Stimulated activated CD4-positive, alpha-beta T cell treated with anti-CD3 and anti-CD28 coated beads, Interleukin-12 subunit alpha, Interleukin-12 subunit beta, amount 100 ng/mL, for 24 hours (primary cell): ENCODE measurements at regions not wholly inside any gene's neighbourhood (a gene's known extent, or its start where the extent isn't known, plus 50 kb on each side); places are given as distances from the start of the nearest gene placed in this dataset.

Source experiments
- DNase-seq, 2 experiments: peaks; one replicate each; pipeline ENCODE4 v3.0.0-alpha.2; 2020; ENCODE audit warnings: low read depth in 2 of 2

DNA sequence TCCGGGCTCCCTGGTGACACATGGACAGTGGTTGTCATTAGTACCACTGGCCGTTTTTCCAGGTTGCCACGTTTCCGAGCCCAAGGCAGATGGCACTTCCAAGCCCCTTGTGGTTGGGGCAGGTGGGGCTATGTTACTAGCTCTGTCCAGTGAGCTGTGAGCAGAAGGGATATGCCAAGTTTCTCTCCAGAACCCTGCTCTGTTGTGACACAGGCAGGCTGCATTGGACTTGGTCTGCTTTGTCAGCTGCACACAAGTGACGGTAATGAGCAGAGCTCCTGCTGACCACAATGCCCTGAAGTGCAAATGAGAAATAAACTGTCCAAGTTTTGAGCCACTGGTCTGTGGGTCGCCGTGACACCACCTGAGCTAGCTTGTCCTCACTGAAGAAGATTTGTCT, 118.8 kb downstream of the GYPC start:
- DNase-seq: no peak

DNA sequence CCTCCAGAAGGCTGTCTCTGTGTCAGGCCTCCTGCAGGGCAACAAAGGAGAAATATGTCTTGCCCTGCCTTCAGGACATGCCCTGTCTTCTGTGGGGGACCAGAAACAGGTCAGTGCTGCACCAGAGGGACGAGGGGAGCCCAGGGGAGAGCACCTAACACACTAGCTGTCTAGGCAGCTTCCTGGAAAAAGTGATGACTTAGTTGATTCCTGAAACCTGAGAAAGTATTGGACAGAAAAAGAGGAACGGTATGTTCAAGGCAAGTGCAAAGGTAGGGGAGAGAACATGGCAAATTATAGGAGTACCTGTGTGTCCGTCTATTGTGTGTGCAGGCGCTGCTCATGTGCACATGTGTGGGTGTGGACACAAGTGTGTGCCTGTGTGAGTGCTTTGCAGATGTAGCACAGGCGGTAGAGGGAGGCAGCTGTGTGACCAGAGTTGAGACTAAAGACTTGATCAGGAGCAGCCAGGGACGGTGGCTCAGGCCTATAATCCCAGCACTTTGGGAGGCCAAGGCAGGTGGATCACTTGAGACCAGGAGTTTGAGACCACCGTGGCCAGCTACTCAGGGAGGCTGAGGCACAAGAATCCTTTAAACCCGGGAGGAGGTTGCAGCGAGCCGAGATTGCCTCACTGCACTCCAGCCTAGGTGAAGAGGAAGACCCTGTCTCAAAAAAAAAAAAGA, 119.5 kb downstream of the GYPC start:
- no peak for DNase-seq

DNA sequence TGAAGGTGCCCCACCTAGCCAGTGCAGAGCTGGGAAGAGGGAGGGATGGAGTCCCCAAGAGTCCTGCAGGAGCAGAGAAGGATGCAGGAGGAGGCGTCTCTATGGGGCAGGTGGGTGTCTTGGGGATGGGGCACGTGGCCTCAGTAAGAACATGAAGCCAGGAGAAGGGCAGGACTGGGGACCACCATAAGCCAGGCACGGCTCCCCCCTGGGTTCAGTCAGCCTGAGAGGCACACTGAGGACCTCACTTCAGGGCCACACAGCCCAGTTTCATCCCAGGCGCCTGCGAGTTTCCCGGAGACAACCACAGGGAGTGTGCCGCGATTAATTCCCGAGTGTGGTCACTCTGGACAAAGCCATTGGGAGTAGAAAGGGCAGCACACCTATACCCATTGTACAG, 120.3 kb downstream of the GYPC start:
- DNase-seq: no peak

DNA sequence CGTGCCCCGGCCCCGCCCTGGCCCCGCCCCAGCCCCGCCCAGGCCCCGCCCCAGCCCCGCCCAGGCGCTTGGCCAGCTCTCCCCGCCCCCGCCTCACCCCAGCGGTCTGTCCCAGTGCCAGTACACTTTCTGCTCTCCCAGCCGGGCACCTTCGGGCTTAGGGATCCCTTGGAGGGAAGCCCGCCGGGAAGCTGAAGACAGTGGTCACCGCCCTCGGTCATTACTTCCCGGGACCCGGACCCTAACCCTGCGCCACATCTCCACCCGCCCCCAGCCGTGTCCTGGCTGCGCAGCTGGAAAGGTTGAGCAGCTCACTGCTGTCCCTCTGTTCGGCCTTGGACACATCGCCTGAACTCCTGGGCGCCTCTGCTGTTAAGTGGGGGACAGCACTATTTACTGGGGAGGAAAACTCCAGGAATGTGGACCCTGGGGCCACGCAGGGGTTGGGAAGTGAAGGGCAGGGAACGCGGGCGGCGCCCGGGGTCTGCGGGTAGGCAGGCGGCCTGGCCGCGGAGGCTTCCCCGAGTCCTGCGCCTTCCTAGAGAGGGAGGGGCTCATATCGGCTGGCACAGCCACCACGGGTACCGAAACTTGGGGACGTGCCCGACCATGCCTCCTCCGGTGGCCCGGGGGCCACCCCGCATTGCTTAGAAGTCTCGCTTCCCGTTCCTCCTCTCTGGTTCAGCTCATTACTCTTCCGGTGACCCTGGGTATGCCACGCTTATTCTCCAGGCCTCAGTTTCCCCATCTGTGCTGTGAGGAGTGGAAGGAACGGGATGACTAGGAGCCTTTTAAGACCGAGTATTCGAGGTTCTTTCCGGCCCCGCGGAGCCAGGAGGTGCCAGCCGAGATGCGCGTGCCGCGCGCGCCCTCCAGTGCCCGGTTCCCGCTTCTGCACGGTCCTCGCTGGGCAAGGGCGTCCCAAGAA, 121.0 kb downstream of the GYPC start:
- DNase-seq: peak; percentile 56 to 74

DNA sequence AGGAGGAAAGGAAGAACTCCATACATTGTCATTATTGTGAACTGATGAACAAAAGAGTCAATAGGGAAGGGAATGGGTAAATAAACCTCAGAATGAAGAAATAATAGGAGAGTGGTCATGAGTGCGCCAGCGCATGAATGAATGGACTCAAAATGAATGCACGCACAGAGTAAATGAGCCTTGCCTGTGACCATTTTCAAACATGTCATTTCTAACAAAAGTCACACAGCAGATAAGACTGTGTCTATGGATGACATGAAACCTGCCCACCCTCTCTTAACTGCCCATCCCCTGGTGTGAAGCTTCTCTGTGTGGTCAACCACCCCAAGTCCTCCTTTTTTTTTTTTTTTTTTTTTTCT, 121.1 kb upstream of the TEX51 start:
- DNase-seq: no peak

DNA sequence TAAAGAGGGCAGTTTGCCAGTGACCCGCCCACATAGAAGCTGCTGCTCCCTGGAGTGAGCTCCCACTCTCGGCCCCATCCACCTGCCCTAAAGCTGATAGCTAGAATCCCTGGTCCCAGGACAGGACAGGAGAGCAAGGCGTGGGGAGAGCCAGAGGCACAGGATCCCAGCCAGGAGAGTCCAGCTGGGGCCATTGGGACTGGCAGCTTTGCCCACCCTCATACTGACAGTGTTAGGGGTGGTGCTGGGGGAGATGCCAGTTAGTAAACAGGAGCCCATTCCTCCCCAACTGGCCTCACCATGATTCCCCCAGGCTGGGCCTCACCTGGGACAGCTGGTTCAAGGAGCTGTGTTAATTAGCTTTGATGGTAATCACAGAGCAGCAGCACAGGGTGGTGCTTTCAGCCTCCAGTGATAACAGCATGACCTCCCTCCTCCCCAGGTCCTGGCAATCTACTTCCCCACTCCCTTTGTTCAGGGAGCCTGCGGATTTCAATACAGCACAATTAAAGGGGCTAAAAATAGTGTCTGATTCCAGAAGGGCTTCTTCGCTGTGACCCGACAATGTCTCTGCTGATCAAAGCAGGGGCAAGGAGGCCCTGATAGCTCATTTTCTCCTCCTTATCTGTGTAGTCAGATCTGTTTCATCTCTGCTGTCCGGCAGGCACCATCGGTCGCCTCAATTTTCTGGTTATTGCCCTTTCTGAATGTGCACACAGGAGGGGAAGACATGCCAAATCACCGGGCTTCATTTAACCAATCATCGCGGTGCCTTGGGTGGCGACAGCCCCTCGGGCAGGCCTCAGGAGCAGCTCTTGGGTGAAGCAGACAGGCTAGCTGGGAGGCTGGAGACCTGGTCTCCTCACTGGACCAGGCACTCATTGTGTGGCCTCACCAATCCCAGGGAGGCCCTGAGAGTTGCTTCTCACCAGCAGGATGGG, 119.9 kb upstream of the TEX51 start:
- no peak for DNase-seq

DNA sequence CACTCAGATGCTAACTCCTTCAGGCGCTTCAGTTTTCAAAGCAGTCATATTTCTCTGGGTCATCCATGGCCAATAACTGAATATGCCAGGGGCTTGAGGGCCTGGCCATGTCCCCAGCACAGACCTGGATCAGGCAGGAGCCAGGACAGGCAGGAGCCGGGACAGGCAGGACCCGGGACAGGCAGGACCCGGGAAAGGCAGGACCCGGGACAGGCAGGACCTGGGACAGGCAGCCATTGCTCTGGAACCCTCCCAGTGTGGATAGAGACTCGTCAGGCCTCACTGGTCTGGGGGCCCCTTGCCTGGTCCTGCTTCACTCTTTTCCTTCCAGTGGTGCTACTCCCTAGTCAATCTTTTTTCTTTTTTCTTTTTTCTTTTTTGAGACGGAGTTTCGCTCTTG, 117.5 kb upstream of the TEX51 start:
- no peak for DNase-seq

DNA sequence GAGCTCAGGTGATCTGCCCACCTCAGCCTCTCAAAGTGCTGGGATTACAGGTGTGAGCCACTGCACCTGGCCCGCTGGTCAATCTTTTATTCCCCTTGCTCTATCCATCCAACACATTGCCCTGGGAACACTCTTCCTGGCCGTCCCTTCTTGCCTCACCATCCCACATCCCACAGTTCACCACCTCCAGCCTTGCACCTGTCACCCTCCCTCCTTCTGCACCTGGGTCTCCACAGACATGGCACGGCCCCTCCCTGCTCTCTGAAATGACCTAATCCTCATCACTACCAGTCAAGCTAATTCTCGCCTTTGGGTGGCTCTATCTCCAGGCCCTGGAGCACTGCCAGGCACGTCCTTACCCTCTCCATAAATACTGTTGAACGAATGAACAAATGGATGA, 116.9 kb upstream of the TEX51 start:
- DNase-seq: no peak

DNA sequence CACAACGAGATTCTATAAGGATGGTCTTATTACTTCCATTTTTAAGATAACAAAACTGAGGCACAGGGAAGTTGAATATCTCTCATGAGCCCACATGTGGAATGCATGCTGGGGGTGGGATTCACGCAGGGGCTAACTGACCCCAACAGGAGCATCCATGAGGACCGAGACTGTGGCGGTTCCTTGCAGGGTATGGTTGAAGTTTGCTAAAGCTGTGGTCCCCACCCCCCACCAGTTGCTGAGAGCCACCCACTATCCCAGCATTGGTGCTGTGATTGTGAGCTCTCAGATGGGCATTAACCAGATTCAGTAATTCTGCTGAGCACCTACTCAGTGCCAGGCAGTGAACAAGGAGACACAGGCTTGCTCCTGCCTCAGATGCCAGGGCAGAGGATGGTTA, 116.0 kb upstream of the TEX51 start:
- DNase-seq: no peak

DNA sequence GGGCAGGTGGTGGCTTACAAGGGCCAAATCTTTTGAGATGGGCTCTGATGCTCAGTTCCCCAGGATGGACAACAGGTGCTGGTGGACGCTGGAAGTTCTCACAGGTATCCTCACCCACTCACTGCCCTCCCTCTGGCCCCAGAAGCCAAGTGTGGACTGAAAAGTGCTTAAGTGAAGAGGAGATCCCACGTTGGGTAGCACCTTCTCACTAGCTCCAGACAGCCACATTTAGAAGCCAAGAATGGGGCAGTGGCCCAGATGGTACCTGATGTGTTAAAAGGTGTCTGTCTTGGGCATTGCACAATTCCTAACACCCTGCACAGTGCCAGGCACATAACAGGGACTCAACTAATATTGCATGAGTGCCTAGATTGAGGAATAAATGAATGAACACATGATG, 115.3 kb upstream of the TEX51 start:
- DNase-seq: no peak

DNA sequence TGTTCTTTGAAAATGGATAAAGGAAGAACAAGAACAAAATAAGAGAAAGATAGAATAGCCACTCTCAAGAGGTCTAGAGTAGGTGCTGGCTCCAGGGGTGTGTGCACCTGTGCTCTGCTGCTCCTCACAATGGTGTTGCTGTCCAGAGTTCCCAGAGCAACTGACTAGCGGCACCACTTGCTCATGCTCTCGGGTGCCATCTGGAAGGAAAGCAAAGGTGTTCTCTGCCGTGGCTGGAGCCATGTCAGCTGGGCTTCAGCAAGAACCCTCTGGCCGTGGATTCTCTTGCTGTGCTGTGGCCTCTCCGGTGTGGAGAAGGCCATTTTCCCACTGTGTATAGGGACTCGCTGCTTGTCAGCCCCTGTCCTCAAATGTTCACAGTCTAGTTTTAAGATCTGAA, 114.6 kb upstream of the TEX51 start:
- no peak for DNase-seq

DNA sequence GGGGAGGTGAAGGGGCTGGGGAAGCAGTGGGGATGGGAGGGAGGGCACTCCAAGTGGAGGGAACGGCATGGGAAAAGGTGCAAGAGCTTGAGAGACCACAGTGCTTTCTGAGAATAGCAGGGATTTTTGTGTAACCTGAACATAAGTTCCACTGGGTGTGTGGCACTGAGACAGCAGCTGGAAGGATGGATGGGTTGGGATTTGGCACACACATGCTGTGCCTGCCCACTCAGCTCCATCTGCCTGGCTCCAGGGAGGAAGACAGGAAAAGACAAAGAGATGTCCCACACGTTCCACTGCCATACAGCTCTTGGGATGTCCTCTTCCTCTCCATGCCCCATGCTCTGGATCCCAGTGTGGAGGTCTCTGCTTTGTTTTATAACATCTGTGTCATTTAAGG, 114.1 kb upstream of the TEX51 start:
- DNase-seq: no peak

DNA sequence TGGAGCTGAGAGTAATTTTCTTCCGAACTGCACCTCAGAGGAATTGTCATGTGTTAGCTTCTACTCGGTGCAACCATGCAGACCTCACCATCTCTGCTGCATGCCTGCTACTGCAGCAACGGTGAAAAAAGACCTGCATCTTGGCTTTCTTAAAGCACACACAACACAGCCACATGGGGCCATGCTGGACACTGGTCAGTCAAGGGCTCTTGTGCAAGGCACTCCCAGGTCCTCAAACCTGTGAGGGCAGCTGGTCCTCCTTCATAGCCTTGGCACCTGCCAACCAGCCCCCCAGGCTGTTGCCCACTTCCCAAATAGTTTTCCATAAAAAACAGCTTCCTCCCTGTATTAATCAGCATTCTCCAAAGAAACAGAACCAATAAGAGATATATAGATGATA, 113.5 kb upstream of the TEX51 start:
- DNase-seq: no peak

DNA sequence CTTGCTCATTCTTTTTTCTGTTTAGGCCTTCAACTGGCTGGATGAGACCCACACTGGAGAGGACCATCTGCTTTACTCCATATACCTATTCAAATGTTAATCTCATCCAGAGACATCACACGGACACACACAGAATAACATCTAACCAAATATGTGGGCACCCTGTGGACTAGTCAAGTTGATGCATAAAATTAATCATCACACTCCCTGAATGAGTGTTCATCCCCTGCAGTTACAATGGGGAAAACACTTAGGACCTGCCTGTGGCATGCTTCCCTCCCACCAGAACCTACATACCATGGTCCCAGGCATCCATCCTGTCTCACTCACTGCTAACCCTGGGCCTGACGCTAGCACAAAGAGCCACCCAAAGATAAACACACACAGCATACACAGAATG, 112.8 kb upstream of the TEX51 start:
- no peak for DNase-seq

DNA sequence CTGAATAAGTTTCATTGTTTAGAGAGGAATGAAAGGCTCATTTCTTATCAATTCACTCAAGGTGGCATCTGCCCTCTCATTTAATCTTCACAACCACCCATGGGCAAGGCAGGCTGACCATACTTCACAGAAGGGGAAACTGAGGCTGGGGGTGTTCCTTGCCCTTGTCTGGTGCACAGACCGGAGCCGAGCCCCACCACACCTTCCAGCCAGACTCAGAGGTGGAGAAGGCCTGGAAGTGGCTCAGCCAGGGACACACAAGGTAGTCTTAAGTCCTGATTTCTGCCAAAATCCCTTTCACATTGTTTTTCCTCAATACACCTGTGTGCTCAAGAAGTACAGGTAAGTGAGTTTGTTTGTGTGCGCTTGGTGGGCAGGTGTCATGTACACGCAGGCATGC, 111.9 kb upstream of the TEX51 start:
- no peak for DNase-seq

DNA sequence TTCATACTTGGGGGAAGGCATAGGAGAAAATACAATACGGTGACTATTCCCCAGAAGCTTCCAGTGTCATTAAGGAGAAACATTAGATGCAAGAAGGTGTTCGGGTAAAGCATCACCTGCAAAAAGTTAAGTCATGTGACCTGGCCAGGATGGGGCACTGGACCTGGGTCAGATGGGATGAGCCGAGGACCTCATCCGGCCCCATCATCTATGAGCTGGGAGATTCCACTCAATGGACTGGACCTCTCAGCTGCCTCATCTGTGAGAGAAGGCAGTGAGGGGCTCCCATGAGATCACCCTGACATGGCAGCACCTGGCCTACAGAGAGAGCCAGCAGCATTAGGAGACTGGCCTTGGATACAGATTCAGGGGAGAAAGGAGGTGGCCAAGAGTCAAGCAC, 111.4 kb upstream of the TEX51 start:
- no peak for DNase-seq

DNA sequence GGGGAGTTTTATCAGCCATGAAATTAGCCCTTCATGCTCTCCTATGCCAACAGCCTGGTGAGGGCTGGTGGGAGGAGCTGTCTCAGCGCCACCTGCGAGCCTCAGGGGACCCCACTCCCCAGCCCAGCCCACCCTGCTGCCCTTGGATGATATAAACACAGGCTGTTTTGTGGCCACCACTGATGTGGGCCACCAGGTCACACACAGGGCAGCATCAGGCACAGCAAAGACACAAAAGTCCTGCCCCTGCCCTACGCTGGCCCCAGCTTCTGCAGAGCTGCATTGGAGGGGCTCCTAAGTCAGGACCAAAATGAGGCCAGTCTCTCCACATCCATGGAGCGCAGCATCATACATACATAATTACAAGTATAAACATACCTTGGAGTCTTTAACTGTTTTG, 110.6 kb upstream of the TEX51 start:
- no peak for DNase-seq

DNA sequence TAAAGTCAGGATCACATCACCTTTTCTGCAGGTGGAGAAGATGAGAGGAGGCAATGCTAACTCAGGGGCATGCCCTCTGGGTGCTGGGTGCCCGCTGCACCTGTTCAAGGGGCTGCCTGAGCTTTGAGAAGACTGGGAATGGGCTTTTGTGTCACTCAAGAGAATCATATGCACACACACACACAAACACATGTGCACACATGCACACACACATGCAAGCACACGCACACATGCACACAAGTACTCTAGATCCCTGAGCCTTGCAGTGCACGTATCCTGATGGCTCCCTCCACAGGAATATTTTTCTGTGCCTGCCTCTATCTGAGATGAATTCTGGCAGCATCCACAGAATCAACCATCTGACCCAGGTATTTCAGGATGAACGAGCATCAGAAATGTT, 110.0 kb upstream of the TEX51 start:
- no peak for DNase-seq

DNA sequence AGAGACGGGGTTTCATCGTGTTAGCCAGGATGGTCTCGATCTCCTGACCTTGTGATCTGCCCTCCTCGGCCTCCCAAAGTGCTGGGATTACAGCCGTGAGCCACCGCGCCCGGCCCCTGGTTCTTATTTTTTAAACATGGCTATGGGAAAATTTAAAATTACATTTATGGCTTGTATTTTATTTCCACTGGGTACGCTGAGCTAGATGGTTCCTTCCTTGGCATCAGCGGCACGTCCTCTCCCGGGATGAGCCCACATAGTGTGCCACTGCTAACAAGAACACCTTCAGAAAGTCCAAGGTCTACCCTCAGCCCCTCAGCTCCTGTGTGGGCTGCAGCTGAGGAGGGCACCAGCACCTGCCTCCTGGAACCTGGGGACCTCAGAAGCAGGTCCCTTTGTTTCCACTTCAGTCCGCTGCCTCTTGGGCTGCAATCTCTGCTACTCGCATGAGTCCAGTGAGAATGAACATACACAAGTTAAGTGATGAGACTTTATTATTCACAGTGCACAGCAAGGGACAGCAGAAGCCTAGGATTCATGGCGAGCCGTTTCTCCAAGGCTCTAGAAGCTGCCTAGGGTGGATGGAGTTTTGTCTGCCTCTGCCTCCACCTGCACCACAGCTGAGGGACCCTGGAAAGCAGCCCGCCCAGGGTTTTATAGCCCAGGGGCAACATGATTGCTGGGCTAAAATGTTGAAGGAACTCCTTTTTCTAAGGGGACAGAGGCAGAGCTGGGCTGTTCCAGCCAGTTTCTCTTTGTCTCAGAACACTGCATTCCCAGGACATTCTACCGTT, 107.5 kb upstream of the TEX51 start:
- DNase-seq: no peak

DNA sequence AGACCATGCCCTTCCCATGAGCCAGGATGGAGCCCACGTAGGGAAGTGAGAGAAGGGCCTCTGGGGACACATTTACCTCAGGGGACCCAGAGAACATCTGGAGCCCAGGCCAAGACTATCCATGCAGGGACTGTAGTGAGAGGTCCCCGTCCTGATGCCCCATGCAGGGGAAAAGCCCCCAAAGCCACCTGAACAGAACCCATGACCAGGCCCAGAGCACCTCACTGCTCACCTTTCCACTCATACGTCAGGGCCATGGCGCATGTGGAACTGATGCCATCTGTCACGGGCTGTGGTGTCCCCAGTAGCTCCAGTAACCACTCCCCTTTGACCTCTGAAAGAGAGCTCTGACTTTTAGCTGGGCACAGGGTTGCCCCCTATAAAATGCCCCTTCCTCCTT, 106.5 kb upstream of the TEX51 start:
- no peak for DNase-seq

DNA sequence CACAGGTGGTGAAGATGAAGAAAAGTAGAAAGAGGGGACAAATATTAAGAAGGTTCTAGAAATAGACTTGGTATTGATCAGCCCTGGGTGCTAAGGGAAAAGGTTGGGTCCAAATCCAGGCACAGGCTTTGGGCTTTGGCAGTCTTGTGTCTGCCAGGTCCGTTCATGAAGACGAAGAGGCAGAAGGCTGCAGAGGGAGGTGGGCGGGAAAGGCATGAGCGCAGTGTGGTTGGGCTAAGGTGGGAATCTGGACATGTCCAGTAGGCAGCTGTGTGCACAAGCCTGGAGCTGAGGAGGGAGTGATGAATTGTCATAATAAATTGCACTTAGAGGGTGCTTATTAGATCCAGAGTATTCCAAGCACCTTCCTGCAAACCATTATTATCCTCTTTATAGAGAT, 105.7 kb upstream of the TEX51 start:
- DNase-seq: no peak
